NCI-H2171 treated with DMSO at 0.1 percent for 48 hours (cell line): ENCODE measurements at regions not wholly inside any gene's neighbourhood (a gene's known extent, or its start where the extent isn't known, plus 50 kb on each side); places are given as distances from the start of the nearest gene placed in this dataset.

Source experiments
- DNase-seq: peaks from one replicate; lab custom pipeline; 2025; lab: John Stamatoyannopoulos, UW

DNA sequence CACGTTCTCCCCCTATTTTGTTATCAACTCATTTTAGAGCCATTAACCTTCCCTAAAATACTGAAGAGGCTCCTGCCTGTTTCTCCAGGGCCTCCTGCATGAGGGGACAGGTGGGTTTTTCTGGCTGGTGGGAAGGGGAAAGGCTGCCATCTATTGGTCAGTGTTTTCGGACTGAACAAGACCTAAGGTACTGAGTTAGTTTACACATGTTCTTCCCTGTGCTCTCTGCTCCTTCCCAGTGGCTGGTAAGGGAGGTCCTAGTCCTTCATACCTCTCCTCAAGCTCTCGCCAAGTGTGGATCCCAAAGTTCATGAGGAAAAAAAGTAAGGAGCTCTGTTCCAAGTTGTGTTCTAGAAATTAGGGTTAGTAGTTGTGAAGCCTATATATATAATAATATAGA lies 357.5 kb downstream of the FSCB start:
- peak; percentile 59 for DNase-seq

DNA sequence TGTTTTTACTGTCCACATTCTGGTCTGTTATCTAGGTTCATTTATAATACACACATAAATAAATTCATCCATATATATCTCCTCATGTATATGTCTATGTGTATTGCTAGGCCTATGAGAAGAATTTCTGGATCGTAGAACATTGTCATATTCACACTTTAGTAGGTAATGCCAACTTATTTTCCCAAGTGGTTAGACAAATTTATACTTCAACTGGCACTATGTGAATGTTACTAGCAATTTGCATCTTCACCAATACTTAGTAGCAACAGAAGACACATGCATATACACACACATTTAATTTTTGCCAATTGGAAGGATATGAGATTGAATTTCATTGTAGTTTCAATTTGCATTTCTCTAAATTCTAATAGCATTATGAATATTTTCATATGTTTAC lies 365.1 kb downstream of the FSCB start:
- DNase-seq = no peak

DNA sequence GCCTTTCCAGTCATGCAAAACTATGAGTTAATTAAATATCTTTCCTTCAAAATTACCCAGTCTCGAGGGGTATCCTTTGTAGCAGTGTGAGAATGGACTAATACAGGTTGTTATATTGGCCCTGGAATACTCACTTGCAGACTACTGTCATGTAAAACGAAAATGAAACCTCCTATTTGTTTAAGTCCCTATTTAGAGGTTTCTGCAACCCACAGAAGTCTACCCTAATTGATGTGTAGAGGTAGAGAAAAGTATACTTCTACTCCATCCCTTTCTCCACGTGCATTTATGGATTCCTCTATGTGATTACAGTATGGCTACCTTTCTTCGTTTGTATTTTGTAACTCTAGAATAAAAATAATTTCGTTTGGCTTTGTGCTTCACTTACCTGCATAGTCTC lies 371.1 kb downstream of the FSCB start:
- no peak for DNase-seq

DNA sequence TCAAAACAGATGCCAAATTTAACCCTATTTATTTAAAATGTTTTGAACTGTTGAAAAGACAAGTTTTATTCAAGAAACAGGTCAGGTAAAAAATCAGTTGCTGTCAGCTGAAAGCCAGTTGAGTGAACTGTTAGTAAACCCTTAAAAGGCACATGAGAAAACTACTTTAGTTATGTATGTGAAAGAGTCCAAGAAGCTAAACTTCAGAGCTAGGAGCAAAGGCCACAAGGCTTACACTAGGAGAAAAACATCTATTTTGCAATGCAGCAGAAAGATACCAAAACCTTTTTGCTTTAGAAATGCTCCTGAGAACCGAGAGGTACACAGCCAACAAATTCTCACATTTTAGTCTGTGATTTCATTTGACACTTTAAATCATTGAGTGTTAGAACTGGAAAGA lies 375.2 kb downstream of the FSCB start:
- DNase-seq = no peak

DNA sequence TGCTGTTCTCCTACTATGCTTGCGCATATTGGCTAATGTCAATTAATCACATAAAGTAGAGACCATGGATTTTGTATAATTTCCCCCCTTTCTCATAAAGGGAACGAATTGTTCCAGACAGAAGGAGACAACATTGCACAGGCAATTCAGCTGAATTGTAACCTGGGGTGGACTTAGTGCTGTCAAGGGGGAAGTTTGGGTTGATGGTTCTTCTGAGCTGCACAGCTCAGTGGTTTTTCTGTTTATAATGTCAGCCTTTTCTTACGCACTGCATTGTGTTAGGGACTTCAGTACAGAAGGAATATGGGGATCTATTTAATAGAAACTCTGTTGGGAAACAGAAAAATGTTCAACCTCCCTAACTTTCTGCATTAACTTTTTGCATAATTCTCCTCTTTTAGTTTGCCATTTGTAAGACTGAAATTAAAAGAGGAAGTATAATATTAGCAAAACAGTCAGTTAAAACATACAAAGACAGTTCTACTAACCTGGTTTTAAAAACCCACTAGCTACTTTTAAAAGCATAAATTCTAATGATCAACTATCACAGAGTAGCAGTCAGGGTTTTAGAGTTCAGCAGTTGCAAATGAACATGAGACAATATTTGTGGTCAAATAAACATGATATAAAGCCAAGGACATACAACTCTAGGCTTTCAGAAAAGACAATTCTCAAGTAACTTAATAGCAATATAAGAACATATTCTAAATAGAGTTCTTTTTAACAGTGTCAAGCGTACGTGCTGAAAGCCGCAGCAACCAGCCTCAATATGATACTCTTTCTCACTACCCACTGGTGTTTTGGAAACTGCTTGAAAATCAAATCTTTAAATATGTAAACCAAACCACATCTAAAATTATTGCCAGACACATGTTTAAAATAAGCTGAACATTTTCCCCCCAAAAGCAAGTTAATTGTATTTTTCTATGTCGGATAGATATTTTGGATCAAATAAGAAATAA lies 393.0 kb downstream of the FSCB start:
- DNase-seq = no peak

DNA sequence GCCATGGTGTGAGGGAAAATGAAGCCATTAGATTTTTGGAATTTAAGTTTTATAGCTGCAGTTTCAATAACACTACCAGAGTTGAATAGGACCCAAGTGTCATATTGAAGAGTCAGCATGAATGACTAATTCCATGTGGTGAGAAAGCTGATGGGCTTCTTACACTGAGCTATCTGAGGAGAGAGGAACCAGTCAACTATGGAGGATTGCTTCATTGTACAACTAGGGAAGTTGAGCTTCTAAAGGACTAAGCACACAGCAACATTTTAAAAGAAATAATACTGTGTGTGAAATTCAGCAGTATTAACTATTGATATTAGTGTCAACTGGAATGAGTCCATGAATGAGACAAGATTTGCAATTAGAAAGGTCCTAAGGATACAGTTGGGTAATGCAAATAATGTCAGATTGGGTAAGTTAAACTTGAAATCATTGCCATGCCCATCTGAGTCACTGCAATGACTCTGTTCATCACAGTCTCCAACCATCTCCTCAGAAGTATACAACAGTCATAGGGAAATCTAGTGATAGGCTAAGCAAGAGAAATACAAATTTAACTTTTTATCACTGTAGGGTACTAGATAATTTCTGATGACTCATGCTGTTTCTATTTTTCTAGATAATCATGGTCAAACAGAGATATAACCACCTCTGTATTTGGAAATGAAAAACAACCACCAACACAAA lies 394.2 kb downstream of the FSCB start:
- DNase-seq = no peak

DNA sequence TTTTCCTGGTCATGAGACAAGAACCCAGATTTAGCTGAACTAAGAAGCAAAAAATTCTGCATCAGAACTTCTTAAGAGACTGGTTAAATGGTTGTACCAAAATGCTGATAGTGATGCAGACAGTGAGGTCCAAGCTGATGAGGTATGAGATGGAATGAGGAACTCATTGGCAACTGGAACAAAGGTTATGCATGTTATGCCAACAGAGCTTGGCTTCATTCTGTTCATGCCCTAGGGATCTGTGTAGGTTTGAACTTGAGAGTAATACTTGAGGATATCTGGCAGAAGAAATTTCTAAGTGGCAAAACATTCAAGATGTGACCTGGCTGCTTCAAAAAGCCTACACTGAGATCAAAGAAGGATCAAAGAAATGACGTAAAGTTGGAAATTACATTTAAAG lies 398.0 kb downstream of the FSCB start:
- DNase-seq = no peak

DNA sequence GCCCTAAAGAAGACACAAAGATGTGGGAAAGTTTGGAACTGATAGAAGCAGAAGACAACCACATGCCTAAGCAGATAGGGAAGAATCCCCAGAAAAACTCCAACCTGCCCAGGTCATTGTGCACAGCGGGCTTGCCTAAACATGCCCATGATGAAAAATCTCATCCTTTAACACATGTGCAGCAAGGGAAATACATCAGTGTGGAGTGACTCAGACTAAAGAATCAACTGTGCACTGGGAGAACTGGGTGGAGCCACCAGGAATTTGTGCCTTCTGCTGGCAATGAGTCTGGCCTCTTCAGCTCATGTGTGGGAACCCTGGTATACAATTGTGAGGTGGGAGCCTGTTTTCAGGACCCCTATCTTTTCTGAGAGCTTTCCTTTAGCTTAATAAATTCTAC lies 398.5 kb downstream of the FSCB start:
- no peak for DNase-seq

DNA sequence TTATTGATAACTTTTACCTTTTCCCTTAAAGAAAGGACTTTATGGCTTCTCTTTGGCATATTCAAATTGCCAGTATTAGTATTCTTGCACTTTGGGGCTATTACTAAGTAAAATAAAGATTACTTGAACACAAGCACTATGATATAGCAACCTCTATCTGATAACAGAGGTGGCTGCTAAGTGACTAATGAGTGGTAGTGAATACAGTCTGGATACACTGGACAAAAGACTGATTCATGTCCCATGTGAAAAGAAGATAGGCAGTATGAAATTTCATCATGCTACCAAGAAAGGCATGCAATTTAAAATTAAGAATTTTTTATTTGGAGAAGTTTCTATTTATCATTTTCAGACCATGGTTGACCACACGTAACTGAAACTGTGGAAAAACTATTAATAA lies 399.9 kb downstream of the FSCB start:
- DNase-seq = no peak

DNA sequence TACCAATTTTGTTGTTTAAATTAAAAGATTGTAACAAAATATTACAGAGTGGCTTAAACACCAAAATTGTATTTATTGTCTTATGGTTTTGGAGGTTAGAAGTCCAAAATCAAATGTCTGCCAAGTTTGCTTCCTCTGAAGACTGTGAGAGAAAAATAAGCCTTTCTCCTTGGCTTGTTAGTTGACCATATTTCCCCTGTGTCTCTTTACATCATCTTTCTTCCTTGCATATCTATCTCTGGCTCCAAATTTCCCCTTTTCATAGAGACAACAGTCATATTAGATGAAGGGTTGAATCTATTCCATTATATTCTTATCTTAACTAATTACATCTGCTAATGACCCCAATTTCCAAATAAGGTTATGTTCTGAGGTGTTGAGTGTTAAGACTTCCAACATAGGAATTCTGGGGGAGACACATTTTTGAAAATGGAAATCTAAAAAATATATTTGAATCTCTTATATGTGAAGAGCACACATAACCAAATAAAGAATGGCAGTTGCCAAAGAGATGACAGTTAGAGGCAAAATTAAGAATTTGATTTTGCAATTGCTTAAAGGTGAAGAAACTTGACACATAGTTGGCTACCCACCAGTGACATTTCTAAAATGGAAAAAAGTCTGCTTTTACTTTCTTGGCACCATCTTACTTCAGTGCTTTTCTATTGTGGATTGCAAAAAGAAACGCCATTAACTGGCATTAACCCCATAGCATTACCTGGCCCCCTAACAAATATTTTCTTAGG lies 407.2 kb downstream of the FSCB start:
- no peak for DNase-seq

DNA sequence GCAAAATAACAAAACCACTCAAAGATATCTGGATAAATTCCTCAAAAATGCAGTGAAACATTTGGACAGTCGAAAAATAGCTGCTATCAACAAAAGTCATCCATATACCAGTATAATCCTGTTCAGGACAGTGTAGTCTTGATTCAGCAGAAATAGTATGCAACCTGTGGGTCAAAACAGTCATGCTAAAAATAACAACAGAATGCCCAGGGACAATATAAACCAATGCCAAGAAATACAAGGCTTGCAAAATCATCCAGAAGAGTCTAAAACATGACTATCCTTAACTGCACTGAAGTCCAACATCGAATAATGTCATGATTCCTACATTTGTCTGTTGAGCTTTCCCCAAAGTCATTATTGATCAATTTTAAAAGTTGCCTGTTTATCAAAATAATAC lies 425.9 kb downstream of the FSCB start:
- no peak for DNase-seq

DNA sequence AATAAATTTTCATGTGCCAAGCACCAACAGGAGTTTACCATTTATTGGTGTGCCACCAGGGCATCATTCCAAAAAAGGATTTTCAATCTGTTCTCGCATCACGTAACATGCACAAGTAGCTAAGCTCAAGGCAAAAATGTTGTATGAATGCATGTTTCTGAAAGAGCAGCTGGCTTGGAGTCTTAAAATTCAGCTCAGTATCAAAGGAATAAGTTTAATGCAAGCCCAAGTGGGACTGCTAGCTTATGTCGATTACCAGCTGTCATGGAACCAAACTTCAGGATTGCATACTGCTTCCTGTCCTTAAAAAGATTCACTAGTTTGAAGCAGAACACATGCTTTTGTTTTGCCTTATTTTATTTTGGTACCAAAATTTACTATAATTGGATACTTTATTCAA lies 437.0 kb downstream of the FSCB start:
- peak; percentile 31 for DNase-seq

DNA sequence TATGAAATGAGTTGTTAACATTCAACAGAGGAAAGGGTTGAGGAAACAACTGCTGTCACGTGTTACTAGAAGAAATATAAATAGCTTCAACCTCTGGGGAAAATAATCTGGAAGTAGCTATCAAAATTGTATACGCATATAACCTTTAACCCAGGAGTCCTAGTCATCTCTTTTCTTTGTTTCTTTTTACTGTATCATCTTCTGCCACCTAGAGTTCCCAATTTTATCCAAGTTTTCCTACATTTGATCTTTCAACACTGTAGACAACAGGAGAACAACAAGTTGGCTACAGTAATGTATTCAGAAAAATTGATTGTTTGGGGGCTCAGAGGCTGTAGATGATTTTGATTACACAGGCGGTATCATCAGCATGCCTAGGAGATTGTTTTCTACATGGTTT lies 453.7 kb downstream of the FSCB start:
- no peak for DNase-seq

DNA sequence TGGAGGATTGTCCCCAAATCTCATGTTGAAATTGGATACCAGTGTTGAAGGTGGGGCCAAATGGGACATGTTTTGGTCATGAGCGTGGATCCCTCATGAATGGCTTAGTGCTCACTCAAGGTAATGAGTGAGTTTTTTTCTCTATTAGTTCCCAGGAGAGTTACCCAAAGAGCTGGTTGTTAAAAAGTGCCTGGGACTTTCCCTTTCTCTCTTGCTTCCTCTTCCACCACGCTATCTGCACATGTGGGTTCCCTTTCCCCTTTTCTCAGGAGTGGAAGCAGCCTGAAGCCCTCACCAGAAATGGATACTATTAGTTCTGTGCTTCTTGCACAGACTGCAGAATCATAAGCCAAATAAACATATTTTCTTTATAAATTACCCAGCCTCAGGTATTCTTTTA lies 465.4 kb downstream of the FSCB start:
- no peak for DNase-seq

DNA sequence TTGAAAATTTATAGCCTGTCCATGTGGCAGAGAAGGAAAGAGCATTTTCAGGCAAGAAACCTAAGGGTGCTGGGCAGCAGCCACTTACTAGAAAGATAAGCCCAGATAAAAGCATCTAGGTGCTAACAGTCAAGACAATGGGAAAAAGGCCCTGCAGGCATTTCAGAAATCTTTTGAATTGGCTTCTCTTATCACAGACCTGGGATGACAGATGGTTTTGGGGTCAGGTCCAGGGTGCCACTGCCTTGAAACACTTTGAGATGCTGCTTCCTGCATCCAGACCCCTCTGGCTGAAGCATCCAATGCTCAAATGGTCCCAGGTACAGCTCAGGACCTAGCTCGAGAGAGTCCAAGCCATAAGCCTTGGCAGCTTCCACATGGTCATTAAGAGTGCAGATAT lies 466.5 kb downstream of the FSCB start:
- no peak for DNase-seq

DNA sequence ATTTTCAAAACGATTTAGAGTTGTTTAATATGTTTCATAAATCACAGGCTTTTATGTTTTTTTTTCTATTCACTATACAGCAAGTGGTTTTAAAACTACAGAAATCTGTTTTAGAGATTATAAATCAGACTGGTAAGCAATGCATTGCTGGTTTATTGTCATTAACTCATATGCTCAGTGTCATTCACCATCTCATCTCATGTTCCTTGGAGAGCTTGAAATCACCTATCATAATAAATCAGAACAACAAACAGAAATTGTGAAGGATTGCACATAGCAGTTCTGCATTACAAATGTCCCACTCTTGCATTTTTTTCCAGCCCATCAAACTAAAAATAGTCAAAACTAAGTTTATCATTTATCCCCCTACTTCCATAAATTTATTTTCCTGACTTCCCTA lies 470.8 kb downstream of the FSCB start:
- DNase-seq = no peak

DNA sequence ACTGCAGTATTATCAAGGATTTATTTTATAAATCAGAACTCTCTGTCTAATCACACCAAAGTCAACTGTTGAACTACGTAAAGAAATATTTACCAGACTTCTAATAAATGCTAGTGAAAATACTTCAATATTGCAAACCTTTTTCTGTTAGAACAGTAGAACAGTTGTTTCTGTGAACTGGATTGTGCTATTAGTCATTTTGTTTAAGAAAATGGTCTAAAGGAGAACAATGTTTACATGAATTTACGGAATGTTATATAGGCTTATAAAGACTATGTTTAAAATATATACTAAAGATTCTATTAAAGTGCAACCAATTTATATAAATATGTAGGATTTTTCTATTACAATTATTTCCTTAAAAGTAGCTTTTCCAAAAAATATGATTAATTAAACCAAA lies 471.4 kb downstream of the FSCB start:
- no peak for DNase-seq

DNA sequence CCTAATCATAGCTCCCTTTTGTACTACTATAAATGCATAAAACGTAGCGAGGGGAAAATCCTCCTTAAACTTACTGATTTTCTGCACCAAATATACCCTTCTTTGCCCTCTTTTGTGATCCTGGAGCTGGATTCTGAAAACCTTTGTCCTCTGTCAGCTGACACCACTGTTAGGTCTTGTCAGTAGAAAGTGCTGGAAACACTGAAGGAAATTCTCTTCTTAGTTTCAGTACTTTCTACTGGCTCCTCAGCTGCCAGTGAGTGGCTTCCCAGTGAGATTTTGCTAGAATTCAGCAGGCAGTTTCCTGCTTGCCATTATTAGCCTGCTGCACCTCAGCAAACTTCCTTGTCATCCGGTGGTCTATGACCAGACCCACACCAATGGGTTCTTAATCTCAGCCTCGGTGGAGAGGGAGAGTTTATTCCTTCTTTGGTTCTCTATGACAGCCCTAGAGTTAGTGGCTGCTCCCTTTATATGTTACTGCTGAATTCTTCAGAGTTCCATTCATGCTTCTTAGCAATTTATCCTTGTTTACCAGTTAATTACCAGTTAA lies 476.2 kb downstream of the FSCB start:
- no peak for DNase-seq

DNA sequence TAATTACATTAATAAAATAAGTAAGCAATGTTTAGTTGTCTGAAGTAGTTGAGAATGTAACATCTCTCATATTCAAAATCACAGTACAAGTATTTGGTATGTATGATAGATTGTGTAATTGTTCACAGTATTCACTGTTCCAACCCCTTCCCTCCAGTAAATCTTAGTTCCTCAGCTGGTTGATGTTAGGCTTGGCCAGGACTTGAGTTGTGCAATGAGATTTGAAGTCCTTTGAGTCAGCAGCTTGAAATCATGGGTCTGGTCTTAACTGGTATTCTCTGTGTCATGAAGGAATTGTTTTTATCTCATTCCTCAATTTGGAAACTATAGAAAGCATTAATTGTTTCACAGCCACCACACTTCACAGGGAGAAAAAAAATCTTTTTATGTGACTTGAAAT lies 477.1 kb downstream of the FSCB start:
- DNase-seq = no peak

DNA sequence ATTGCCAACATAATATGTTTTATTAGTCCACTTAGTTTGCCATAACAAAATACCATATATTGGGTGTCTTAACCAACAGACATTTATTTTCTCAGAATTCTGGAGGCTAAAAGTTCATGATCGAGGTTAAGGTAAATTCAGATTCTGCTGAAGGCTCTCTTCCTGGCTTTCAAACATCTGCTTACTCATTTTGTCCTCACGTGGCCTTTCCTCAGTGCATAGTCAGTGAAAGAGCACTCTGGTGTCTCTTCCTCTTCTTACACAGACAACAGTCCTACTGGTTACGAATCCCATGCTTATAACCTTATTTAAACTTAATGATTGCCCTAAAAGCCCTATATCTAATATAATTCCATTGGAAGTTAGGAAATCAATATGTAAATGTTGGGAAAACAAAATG lies 479.7 kb downstream of the FSCB start:
- DNase-seq = no peak

DNA sequence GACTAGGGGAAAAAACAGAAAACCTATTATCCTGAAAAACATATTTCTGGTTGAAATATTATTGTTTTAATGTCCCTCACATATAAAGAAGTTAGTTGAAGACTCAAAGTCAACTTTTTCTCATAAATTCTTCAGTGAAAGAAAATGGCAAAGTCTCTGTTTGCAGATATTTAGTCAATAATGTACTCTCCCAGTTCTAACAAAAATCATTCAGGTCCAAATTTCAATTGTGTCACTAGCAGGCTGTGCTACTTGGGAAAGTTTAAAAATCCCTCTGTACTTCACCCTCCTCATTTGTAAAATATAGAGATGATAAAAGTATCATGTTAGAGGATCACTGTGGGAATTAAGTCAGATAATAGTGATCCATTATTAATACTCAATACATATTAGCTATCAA lies 496.5 kb downstream of the FSCB start:
- no peak for DNase-seq

DNA sequence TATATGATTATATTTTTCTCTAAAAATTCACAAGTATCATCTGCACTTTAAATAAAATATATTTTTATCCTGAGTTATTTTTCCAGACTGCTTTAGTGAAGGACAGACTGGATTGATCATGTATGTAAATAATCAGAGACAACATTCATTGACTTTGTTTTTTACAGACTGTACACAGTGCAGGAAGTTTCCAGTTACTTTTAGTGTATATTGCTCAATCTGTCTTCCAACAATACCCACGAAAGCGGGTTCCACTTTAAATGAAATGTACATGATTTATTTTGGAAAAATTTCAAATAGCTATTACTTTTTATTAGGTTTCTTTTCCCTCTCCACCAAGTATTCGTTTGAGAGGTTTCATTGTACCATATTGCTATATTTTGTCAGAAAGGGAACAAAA lies 497.0 kb downstream of the FSCB start:
- no peak for DNase-seq

DNA sequence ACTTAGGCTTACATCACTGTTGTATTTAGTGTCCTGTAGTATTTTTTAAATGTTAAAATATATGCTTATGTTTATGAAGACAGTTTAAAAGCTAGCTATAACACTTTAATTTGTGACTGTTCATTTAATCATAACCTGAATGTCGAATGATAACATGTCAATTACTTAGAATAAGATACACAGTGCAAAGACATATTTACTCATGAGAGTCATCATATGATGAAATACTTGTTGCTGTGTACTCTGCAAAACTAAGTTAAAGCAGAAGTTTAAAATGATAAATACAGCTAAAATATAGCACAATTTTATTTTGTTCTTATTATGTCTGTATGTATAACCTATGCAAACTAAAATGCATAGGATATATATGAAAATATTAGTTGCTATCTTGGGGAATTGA lies 497.4 kb downstream of the FSCB start:
- no peak for DNase-seq
